ENCODE measurements at regions not wholly inside any gene's neighbourhood (a gene's known extent, or its start where the extent isn't known, plus 50 kb on each side); places are given as distances from the start of the nearest gene placed in this dataset.
"Not testable (repeated sequence)": the region's sequence is repeated elsewhere in the genome, so short reads cannot be mapped to it uniquely, and the experiment has no call there.

GRCh38 chr20:52010541-52010940 is 181.0 kb downstream of the ZFP64 start:
- no peak overlapping the region for H3K4me3 Mint-ChIP-seq

DNA sequence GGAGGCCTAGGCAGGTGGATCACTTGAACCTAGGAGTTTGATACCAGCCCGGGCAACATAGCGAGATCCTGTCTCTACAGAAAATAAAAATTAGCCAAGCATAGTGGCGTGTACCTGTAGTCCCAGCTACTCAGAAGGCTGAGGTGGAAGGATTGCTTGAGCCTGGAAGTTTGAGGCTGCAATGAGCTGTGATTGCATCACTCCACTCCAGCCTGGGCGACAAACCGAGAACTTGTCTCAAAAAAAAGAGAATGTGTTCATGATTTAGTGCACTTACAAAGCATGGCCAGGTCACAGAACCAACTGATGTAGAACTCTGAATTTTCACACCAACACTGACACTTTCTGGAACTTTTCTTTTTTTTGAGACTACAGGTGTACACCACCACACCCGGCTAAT is 182.7 kb downstream of the ZFP64 start:
- H3K36me3 Mint-ChIP-seq = peaks cover 0 to 5% of the 10 kb centered on the region in 2 donors
- H3K4me3 Mint-ChIP-seq = no peak overlapping the region
- no peak overlapping the region for H3K27ac Mint-ChIP-seq
- peaks cover 12 to 19% of the 10 kb centered on the region in 2 donors for H3K9me3 Mint-ChIP-seq
- DNase-seq = no peak
- no peaks in the 10 kb centered on the region for H3K4me1 Mint-ChIP-seq
- H3K27me3 Mint-ChIP-seq = peaks cover 0 to 11% of the 10 kb centered on the region in 2 donors
- no peak for ATAC-seq (replicated peaks)

More at GRCh38 chr20:52010541-52010940, 181.0 kb downstream of the ZFP64 start:
- H3K27ac Mint-ChIP-seq = no peak overlapping the region
- peaks cover 0 to 5% of the 10 kb centered on the region in 2 donors for H3K36me3 Mint-ChIP-seq
- peaks cover 12 to 19% of the 10 kb centered on the region in 2 donors for H3K9me3 Mint-ChIP-seq
- H3K27me3 Mint-ChIP-seq = peaks cover 0 to 7% of the 10 kb centered on the region in 2 donors
- no peak for DNase-seq
- ATAC-seq (replicated peaks) = no peak
- H3K4me1 Mint-ChIP-seq = no peaks in the 10 kb centered on the region

DNA sequence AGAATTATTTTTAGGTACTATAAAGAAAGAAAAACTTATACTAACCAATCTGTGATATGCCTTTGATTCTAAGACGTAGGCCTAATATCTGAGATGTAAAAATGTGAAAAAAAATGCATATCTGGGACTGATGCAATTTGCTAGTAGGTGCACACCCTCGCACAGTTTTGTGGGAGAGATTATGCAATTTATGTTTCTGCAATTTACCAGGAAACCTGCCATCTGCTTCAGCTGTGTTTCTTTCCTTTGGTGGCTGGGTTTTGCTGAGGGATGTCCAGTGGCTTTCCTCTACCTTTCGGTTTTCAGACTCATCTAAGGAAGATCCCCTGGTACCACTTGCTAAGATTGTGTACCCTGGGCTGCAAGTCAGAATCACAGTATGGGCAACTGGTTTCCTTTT is 186.9 kb downstream of the ZFP64 start:
- no peaks in the 10 kb centered on the region for H3K9me3 Mint-ChIP-seq

DNA sequence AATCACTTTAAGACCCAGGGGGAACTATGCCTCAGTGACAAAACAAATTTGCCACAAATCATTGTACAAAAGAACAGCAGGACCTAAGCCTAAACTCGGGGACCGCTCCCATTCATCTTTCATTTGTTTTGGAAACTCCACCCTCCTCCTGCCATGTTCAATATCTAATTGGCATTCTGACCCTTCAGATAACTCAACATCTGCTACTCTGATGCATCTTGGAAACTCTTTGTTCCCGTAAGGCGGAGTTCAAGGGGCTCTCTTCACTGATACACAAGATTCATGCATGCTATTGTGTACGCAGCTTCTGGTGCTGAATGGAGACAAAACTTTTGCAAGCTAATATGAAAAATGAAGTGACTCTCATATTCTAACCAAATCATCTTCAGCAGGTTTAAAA is 187.6 kb downstream of the ZFP64 start:
- Mint-ChIP-seq H3K36me3 (no peaks in the 10 kb centered on the region), H3K4me3 (no peak overlapping the region), H3K9me3 (no peaks in the 10 kb centered on the region), H3K27me3 (peaks cover 10 to 18% of the 10 kb centered on the region in 2 donors), H3K27ac (no peak overlapping the region), H3K4me1 (no peaks in the 10 kb centered on the region)
- ATAC-seq (replicated peaks) (no peak), DNase-seq (no peak)

More for the DNA sequence above, 186.9 kb downstream of the ZFP64 start:
- Mint-ChIP-seq H3K27me3 (peaks cover 10 to 18% of the 10 kb centered on the region in 2 donors), H3K36me3 (no peaks in the 10 kb centered on the region), H3K27ac (no peak overlapping the region), H3K4me1 (no peaks in the 10 kb centered on the region), H3K4me3 (no peak overlapping the region)
- no peak for DNase-seq
- no peak for ATAC-seq (replicated peaks)

- no peaks in the 10 kb centered on the region for H3K4me1 Mint-ChIP-seq
- DNase-seq (no peak), ATAC-seq (replicated peaks) (no peak)
- H3K27ac Mint-ChIP-seq = no peak overlapping the region
- H3K27me3 Mint-ChIP-seq = peaks cover 10 to 18% of the 10 kb centered on the region in 2 donors
- H3K9me3 Mint-ChIP-seq = no peaks in the 10 kb centered on the region
- no peaks in the 10 kb centered on the region for H3K36me3 Mint-ChIP-seq
- H3K4me3 Mint-ChIP-seq = no peak overlapping the region
Measured at GRCh38 chr20:52003415-52003814, 188.2 kb downstream of the ZFP64 start.

GRCh38 chr20:52001999-52002666 is 189.4 kb downstream of the ZFP64 start:
- Mint-ChIP-seq H3K4me1 (no peaks in the 10 kb centered on the region), H3K27me3 (peaks cover 10 to 18% of the 10 kb centered on the region in 2 donors), H3K9me3 (no peaks in the 10 kb centered on the region), H3K36me3 (no peaks in the 10 kb centered on the region), H3K4me3 (no peak overlapping the region), H3K27ac (no peak overlapping the region)
- ATAC-seq (replicated peaks) (no peak), DNase-seq (no peak)

GRCh38 chr20:51997281-51997936 is 194.2 kb downstream of the ZFP64 start:
- H3K4me3 Mint-ChIP-seq; ATAC-seq (replicated peaks); H3K27me3 Mint-ChIP-seq; H3K27ac Mint-ChIP-seq; DNase-seq; H3K9me3 Mint-ChIP-seq; H3K4me1 Mint-ChIP-seq; H3K36me3 Mint-ChIP-seq: not testable (repeated sequence)

DNA sequence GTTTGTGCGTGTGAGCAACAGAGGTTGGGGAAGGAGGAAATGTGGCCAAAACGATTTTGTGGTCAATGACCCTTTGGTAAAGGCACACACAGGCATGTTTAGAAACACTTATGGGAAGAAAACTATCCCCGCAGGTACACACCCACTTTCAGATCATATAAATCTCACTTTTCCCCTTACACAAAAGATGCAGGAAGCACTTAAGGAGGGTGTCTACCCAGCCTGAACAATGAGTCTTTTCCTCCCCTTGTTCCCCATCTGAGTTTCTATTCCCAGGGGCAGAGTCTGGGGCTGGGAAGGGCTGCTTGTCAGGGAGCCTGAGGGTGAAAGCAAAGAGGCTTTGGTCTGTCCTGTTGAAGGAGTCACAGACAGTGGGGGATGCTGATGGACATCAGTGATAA is 193.2 kb upstream of the SALL4 start:
- Mint-ChIP-seq H3K27ac (no peak overlapping the region), H3K9me3 (no peaks in the 10 kb centered on the region), H3K27me3 (no peaks in the 10 kb centered on the region), H3K4me3 (no peak overlapping the region), H3K36me3 (no peaks in the 10 kb centered on the region), H3K4me1 (no peaks in the 10 kb centered on the region)
- ATAC-seq (replicated peaks) = no peak
- DNase-seq = no peak

DNA sequence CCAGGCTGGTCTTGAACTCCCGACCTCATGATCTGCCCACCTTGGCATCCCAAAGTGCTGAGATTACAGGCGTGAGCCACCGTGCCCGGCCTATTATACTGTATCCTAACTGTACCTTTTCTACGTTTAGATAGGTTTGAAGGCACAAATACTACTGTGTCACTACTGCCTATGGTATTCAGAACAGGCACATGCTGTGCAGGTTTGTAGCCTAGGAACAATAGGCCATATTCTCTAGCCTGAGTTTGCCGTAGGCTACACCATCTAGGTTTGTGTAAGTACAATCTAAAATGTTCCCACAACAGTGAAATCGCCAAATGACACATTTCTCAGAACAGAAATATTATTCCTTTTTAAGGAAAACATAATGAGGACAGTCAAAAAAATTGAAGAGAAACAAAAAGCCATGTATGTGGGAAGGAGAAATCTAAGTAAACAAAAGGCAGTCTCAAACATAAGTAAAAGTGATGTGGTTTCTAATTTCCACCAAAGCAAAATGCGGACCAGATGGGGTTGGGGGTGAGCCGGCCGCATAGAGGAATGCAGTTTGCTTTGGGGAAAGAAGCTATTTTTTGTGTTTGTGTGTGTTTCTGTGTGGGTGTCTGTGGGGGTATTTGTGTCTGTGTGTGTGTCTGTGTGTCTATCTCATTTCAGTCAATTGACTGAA is 192.6 kb upstream of the SALL4 start:
- Mint-ChIP-seq H3K9me3 (no peaks in the 10 kb centered on the region), H3K4me1 (no peaks in the 10 kb centered on the region), H3K4me3 (no peak overlapping the region), H3K36me3 (no peaks in the 10 kb centered on the region), H3K27me3 (no peaks in the 10 kb centered on the region), H3K27ac (no peak overlapping the region)
- no peak for DNase-seq
- no peak for ATAC-seq (replicated peaks)

DNA sequence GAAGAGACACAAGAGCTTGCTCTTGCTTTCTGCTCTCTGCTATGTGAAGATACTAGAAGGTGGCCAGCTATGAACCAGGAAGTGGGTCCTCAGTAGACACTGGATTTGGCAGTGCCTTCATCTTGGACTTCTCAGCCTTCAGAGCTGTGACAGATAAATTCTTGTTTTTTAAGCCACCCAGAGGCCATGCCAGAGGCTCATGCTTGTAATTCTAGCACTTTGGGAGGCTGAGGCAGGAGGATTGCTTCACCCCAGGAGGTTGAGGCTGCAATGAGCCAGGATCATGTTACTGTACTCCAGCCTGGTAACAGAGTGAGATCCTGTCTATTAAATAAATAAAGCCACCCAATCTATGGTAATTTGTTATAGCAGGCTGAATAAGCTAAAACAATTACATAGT is 185.5 kb upstream of the SALL4 start:
- H3K4me1 Mint-ChIP-seq = no peaks in the 10 kb centered on the region
- no peaks in the 10 kb centered on the region for H3K27me3 Mint-ChIP-seq
- H3K9me3 Mint-ChIP-seq = no peaks in the 10 kb centered on the region
- H3K36me3 Mint-ChIP-seq = no peaks in the 10 kb centered on the region
- ATAC-seq (replicated peaks) = no peak
- H3K27ac Mint-ChIP-seq = no peak overlapping the region
- H3K4me3 Mint-ChIP-seq = no peak overlapping the region
- no peak for DNase-seq

DNA sequence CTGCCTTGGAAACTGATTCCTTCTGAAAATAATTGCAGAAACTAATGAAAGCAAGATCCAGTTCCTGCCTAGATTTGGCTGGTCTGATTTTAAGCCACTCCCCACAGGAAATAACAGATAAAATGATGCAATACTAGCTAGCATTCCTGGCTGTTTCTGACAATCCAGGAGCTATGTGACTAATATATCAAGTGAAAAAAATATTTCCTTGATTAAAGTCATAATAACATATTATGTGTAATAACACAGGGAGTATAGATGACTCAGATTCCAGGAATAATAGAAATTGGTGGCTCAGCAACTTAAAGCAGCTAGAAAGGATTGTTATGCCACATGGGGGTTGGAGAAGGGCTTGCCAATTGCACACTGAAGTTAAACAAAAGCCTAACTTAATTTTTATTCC is 182.7 kb upstream of the SALL4 start:
- no peaks in the 10 kb centered on the region for H3K4me1 Mint-ChIP-seq
- no peaks in the 10 kb centered on the region for H3K9me3 Mint-ChIP-seq
- no peak overlapping the region for H3K27ac Mint-ChIP-seq
- no peaks in the 10 kb centered on the region for H3K27me3 Mint-ChIP-seq
- H3K4me3 Mint-ChIP-seq = no peak overlapping the region
- no peaks in the 10 kb centered on the region for H3K36me3 Mint-ChIP-seq
- ATAC-seq (replicated peaks) = no peak
- DNase-seq = no peak

- H3K36me3 Mint-ChIP-seq = peaks cover 0 to 2% of the 10 kb centered on the region in 2 donors
- H3K4me3 Mint-ChIP-seq = no peak overlapping the region
- ATAC-seq (replicated peaks) (no peak), DNase-seq (no peak)
- no peaks in the 10 kb centered on the region for H3K9me3 Mint-ChIP-seq
- no peaks in the 10 kb centered on the region for H3K27me3 Mint-ChIP-seq
- H3K4me1 Mint-ChIP-seq = no peaks in the 10 kb centered on the region
- H3K27ac Mint-ChIP-seq = no peak overlapping the region
Measured at GRCh38 chr20:51980277-51980676, 178.0 kb upstream of the SALL4 start.

DNA sequence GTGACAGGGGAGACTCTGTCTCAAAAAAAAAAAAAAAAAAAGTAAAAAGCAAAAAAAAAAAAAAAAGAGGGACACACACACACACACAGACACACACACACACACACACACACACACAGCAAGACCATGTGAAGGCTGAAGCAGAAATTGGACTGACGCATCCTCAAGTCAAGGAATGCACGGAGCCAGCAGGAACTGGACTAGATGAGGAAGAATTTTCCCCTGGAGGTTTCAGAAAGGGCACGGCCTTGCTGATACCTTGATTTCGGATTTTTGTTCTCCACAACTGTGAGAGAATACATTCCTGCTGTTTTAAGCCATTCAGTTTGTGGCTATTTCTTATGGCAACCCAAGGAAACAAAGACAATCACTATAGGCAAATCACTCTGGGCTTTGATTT is 176.9 kb upstream of the SALL4 start:
- ATAC-seq (replicated peaks) (no peak), DNase-seq (no peak)
- Mint-ChIP-seq H3K4me1 (no peaks in the 10 kb centered on the region), H3K36me3 (peaks cover 0 to 2% of the 10 kb centered on the region in 2 donors), H3K27ac (no peak overlapping the region), H3K4me3 (no peak overlapping the region), H3K9me3 (no peaks in the 10 kb centered on the region), H3K27me3 (no peaks in the 10 kb centered on the region)

DNA sequence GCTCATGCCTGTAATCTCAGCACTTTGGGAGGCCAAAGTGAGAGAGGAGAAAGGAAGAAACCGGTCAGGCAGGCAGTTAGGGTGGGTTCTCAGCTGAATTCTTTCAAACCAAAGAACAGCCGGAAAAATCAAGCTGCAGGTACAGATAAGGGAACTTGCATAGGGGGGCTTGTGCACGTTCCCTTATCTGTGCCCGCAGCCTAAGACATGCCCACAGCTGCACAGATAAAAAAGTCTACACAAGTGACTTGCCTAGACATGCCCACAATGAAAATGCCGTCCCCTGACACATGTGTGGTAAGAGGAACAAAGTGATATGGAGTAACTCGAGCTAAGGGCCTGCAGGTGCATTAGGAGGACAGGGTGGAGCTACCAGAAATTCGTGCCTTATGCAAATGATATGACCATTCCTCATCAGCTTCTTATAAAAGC is 175.8 kb upstream of the SALL4 start:
- Mint-ChIP-seq H3K36me3 (peaks cover 0 to 2% of the 10 kb centered on the region in 2 donors), H3K27ac (no peak overlapping the region), H3K27me3 (no peaks in the 10 kb centered on the region), H3K4me1 (no peaks in the 10 kb centered on the region), H3K9me3 (no peaks in the 10 kb centered on the region), H3K4me3 (no peak overlapping the region)
- DNase-seq = no peak
- no peak for ATAC-seq (replicated peaks)

DNA sequence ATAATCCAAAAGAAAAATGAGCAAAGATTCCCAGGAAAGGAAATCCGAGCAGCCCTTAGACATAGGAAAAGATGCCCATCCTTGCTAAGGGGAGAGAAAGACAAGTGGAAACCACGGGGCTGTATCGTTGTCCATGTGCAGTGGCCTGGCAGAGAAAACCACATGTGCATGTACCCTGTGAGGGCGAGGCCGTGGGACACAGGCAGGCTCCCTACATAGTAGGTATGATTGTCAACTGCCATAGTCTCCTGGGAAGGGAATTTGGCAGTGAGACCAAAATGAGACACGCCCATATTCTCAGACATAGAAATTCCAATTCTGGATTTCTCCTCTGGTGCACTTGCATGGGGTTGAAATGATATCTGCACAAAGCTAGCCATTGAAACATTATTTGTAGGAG is 169.7 kb upstream of the SALL4 start:
- Mint-ChIP-seq H3K4me1 (no peaks in the 10 kb centered on the region), H3K9me3 (no peaks in the 10 kb centered on the region), H3K4me3 (no peak overlapping the region), H3K36me3 (no peaks in the 10 kb centered on the region), H3K27me3 (peaks cover 3 to 7% of the 10 kb centered on the region in 2 donors), H3K27ac (no peak overlapping the region)
- no peak for ATAC-seq (replicated peaks)
- no peak for DNase-seq

Measured in stimulated activated naive B cell treated with anti-CD40 and anti-IgM and Interleukin-4, amounts not matched to agents 10 μg/mL and 1 μg/mL and 100 μg/mL, for 72 hours (primary cell).